ENCODE measurements at regions not wholly inside any gene's neighbourhood (a gene's known extent, or its start where the extent isn't known, plus 50 kb on each side); places are given as distances from the start of the nearest gene placed in this dataset.

GRCh38 chr2:63680455-63680854 is 91.7 kb downstream of the MDH1 start:
- TF ChIP-seq CTCF (IDR thresholded peaks at IDR 0.05) = no peak
- TF ChIP-seq POLR2A (IDR thresholded peaks at IDR 0.05) = no peak
